GM10266 (cell line): ENCODE measurements at regions not wholly inside any gene's neighbourhood (a gene's known extent, or its start where the extent isn't known, plus 50 kb on each side); places are given as distances from the start of the nearest gene placed in this dataset.

Source experiments
- DNase-seq: peaks from one replicate; pipeline ENCODE4 v3.0.0; 2012; ENCODE audit errors: extremely low spot score
- CTCF ChIP-seq: IDR thresholded peaks from 2 replicates; pipeline ENCODE4 v1.5.1; 2012; ENCODE audit warnings: mild to moderate bottlenecking, low read depth; ENCODE audit not compliant: control insufficient read depth, insufficient read depth; ENCODE audit errors: missing control alignments

- DNase-seq: no peak
- TF ChIP-seq CTCF: no peak
Observed at GRCh38 chr7:68943786-68944185, 654.5 kb upstream of the AUTS2 start.

- TF ChIP-seq CTCF: no peak
- DNase-seq: no peak
Observed at GRCh38 chr7:68955656-68956055, 642.6 kb upstream of the AUTS2 start.

- DNase-seq: no peak
- TF ChIP-seq CTCF: no peak
Observed at GRCh38 chr7:68958571-68958970, 639.7 kb upstream of the AUTS2 start.

GRCh38 chr7:68963552-68963951 is 634.7 kb upstream of the AUTS2 start:
- DNase-seq: no peak
- TF ChIP-seq CTCF: no peak

GRCh38 chr7:68964060-68964459 is 634.2 kb upstream of the AUTS2 start:
- no peak for DNase-seq
- TF ChIP-seq CTCF: no peak

GRCh38 chr7:68965351-68965750 is 632.9 kb upstream of the AUTS2 start:
- no peak for TF ChIP-seq CTCF
- no peak for DNase-seq

- no peak for TF ChIP-seq CTCF
- no peak for DNase-seq
Observed at GRCh38 chr7:68967598-68967997, 630.7 kb upstream of the AUTS2 start.

- TF ChIP-seq CTCF: no peak
- DNase-seq: no peak
Observed at GRCh38 chr7:68969571-68969970, 628.7 kb upstream of the AUTS2 start.
